PC-9 (cell line): ENCODE measurements at regions not wholly inside any gene's neighbourhood (a gene's known extent, or its start where the extent isn't known, plus 50 kb on each side); places are given as distances from the start of the nearest gene placed in this dataset.

Source experiments
- EZH2 ChIP-seq: fragments of 200-600 bp; sonication (generic); IDR thresholded peaks from 2 replicates; pipeline ENCODE4 v1.8.0; 2017; ENCODE audit warnings: antibody characterized with exemption, low read depth
- TF ChIP-seq, protein P1 (sequence below): fragments of 200-600 bp; sonication (generic); conservative IDR thresholded peaks from 2 replicates; pipeline ENCODE4 v1.6.1; 2017; ENCODE audit warnings: mixed run types, antibody characterized with exemption, mild to moderate bottlenecking, moderate library complexity

DNA sequence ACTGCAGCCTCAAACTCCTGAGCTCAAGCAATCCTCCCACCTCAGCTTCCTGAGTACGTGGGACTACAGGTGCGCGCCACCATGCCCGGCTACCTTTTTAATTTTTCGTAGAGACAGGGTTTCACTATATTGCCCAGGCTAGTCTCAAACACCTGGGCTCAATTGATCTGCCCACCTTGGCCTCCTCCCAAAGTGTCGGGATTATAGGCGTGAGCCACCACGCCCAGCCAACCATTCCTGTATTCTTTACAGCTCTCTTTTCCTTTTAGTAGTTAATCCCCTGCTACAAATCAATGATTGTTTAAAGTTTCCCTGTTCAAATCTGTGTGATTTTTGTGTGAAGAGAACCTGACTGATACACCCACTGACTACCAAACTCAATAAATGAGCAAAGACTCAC is 75.4 kb upstream of the SVIL start:
- TF ChIP-seq, protein P1, sequence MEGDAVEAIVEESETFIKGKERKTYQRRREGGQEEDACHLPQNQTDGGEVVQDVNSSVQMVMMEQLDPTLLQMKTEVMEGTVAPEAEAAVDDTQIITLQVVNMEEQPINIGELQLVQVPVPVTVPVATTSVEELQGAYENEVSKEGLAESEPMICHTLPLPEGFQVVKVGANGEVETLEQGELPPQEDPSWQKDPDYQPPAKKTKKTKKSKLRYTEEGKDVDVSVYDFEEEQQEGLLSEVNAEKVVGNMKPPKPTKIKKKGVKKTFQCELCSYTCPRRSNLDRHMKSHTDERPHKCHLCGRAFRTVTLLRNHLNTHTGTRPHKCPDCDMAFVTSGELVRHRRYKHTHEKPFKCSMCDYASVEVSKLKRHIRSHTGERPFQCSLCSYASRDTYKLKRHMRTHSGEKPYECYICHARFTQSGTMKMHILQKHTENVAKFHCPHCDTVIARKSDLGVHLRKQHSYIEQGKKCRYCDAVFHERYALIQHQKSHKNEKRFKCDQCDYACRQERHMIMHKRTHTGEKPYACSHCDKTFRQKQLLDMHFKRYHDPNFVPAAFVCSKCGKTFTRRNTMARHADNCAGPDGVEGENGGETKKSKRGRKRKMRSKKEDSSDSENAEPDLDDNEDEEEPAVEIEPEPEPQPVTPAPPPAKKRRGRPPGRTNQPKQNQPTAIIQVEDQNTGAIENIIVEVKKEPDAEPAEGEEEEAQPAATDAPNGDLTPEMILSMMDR, result no peak
- no peak for TF ChIP-seq EZH2
